GM19467 (cell line): ENCODE measurements at regions not wholly inside any gene's neighbourhood (a gene's known extent, or its start where the extent isn't known, plus 50 kb on each side); places are given as distances from the start of the nearest gene placed in this dataset.

Experiments used
- ATAC-seq: cut with Tn5 transposase; IDR thresholded peaks from one replicate; pipeline ENCODE4 v1.9.1; 2021; ENCODE audit warnings: mild to moderate bottlenecking, moderate library complexity; ENCODE audit not compliant: unreplicated experiment

DNA sequence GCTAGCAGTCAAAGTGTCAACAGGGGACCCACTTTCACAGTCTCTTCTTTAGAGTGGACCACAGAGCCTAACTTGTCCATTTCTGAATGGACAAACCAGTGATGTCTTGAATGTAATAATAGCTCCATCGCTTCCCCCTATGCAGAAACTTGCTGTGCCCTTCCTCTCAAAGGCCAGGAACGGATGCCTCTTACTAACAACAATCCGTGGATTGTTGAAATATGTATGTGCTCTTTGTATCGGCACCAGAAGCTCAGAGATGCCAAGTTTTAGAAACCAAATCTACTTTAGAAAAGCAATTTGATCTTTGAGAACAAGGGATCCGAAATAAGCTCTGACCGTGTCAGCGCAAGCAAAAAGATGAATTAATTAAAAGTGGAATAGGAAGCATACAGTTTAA lies 259.5 kb upstream of the POU2AF2 start:
- no peak for ATAC-seq

DNA sequence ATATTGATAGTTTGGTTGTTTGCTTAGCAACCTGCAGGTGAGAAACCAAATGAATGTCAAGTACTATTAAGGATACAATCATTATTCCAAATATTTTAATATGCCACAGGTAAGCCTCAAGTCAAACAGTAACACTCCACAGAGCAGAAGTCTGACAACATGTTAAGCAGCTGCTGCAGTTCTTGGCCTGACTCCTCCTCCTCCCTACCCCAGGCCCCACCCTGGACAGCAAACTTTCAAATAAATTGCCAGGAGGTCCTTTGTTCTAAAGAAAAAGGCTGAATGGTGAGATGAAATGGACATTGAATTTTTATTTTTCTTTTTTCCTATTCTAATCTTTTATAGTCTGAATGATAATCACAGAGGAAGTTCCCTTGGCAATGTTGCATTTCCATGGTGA lies 260.0 kb upstream of the POU2AF2 start:
- ATAC-seq, result no peak

DNA sequence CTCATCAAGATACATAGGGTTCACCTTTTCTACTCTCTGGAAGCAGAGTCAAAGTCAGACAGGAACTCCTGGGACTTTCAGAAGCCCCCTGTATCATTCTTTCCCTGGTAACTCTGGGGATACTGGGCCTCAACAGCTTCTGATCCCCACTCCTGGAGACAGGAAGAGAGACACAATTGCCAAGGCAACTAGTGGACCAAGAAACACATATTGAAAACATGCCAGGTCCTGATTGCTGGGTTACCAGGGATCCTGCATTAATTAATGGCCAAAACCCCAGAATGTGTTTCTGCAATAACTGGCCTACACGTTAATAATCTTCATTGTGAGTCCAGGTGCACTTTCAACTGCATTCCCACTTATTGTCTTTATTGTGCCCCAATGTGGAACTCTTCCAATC lies 260.8 kb upstream of the POU2AF2 start:
- no peak for ATAC-seq

DNA sequence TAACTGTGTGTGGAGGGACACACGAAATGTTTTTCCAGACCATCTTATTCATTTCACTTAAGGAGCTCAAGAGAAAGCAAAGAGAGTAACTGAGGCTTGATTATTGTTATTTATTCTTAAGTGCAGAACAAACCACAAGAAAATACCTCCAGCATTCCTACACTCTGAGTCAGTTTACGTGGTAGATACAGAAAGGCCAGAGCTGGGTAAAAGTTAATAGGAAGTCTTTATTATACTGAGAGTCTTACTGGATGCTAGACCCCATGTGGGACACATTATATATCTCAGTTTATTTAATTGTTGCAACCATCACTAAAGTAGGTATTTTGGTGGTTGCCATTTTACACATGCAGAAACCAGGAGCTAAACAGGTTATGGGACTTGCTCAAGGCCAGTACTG lies 261.4 kb upstream of the POU2AF2 start:
- ATAC-seq, result no peak

DNA sequence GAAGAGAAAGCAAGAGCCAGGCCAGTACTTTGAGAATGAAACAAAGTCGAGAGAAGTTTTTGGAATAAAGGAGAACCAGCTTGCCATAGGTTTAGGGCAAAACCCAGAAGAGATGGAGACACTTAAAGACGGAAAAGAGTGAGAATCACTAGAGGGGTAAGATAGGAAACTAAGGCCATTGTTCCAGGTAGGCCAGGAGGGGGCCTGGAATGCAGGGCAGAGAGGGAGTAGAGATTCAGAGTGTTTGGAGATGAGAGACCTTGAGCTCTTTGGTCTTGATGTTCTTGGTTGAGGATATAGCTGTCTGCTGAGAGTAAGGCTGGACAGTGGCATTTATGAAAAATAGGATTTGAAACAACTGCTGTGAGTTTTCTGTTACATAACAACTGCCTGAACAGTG lies 263.3 kb upstream of the POU2AF2 start:
- ATAC-seq, result no peak

DNA sequence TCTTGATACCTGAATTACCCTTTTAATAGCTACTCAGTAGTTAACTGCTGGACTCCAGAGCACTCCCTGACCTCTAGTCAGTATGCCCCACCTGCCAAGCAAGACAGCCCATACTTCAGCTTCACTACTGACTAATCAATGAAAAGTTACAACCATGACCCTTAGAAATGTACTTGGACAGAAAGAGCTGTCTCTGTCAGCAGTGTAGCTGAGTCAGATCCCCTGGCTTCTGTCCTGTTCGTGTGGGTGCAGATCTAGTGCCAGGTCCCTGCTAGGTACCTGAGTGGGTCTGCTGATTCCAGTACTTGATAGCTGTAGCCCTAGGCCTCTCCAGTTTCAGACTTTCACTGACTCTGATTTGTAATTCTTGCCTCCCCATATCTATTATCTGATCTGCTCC lies 265.8 kb upstream of the POU2AF2 start:
- no peak for ATAC-seq

DNA sequence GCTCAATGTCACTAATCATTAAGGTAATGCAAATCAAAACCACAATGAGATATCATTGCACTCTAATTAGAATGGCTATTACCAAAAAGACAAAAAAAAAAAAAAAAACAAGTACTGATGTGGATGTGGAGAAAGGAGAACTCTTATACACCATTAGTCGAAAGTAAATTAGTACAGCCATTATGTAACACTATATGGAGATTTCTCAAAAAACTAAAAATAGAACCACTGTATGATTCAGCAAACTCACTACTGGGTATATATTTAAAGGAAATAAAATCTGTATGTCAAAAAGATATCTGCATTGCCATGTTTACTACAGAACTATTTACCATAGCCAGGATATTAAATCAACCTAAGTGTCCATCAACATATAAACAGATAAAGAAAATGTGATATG lies 265.4 kb upstream of the ARHGAP20 start:
- ATAC-seq, result no peak

DNA sequence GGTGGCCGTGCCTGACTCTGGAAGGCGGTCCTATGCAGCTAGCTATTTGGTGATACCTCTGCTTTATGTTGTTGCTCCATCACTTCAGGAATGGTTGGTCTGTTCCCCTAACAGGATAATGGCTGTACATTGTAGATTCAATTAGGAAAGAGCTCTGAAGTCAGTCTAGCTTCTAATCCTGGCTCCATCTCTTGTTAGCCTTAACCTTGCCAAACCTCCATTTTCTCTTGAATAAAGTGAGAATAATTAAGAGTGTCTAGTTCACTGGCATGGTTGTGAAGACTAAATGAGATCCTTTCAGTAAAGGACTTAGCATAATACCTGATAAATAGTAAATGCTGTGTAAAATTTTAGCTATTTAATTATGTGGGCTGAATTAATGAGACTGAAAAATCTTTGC lies 262.5 kb upstream of the ARHGAP20 start:
- ATAC-seq, result no peak

DNA sequence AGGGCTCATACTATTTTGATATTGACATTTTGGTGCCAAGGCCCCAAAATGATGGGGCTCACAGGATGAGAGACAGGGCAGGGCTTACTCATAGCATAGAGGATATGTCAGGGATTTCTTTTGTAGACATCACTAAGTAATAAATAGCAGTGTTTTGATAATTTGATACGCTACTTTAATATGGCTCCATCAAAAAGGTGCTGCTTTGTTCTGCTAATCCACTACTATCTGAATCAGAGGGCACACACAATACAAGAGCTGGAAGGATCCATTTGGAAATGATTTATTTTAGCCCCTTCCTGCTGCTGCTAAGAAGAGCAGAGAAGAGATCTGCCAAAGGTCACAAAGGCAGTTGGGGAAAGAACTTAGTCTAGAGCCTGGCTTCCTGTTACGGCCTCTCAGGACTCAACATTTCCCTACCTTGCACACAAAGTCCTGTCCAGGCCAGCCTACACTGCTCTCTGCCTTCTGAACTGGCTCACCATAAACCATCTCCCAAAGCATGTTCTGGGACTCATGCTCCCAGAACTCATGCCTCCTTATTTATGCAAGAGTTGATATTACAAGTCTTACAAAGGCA lies 261.3 kb upstream of the ARHGAP20 start:
- no peak for ATAC-seq

DNA sequence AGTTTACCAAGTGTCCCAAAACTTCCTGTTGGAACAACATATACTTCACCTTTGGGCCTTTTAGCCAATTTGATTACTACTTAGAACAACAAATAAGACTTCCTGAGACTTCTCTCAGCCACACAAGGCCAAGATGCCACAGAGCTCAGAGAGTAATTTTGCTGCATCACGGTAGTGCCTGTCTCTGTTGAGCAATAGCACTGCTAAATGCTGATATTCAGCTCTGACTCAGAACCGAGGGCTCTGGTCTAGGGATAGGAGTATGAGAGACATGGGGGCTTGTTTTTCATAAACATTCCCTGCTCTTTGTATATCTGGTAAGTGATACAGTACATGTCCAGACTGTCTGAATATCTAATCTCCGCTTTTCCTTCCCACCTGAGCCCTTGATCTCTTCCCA lies 260.4 kb upstream of the ARHGAP20 start:
- ATAC-seq, result no peak

DNA sequence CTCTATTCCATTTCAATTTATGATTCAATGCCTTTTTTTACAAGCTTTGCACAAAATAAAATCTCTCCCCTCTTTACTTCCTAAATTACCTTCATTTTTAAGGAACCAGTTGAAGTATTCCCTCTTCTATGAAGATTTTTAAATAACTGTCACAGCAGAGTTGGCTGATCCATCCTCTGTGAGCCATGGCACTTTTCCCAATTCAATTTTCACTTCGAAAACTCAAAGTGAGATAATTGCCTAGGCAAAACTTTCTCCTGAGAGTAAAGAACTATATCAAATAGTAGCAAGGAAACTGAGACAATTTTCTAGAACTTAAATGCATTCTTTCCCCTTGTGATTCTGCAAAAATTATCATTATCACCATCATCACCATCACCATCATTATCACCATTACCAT lies 259.9 kb upstream of the ARHGAP20 start:
- no peak for ATAC-seq

DNA sequence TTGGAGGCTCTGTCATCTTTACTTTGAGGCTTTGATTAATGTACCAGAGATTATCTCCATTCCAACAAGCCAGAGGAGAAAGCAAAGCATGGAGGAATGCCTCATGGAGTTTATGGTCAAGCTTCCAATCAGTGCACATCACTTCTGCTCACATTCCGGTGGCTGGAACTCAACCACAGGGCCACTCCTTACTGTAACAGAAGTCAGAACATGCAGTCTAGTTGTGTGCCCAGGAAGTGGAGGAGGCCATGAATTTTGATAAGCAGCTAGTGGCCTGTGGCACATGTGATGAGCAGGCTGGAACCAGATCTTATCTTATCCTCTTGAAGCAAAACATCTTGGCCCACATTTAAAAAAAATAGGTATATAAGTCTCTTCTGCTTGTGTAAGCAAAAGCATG lies 258.9 kb upstream of the ARHGAP20 start:
- no peak for ATAC-seq

DNA sequence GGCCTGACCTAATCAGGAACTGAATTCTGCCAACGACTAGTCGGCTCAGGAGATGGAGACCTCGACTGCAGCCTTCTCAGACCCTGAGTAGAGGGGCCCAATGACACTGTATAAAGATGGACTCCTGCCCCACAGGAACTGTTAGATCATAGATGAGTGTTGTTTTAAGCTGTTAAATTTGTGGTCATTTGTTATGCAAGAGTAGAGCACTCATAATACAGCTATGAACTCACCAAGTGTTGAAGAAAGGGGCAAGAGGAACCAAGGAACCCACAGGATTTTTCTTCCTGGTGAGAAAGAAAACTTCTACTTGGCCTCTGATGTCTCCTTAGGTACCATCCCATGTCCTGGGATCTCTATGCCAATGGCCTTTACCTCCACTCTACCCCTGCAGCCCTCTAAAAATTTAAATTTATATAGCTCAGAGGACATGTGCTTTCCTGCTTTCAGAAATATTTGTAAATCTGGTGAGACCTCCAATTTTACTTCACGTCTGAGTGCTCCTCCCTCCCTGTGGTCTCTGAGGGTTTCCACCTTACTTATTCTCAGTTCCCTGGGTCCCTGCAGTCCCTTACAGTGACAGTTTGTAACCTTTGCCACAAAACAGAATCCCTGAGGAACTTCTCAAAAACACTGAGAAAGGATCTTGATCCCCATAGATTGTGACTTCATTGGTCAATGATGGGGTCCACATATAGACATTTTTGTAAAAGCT lies 256.3 kb upstream of the ARHGAP20 start:
- no peak for ATAC-seq

DNA sequence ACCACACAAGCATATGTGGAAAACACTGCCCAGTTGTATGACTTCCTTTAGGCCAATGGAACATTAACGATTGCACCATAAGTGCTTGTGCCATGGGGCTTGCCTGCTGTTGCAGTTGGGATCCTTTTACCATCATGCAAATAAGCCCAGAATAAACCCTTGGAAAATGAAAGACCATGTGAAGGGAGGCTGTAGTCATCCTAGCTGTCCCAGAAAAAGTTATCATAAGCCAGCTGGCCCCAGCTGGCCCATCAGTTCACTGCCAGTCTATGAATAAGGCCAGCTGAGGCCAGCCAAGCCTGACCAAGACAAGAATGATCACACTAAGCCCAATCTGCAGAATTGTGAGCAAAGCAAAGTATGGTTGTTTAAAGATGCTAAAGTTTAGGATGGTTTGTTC lies 253.9 kb upstream of the ARHGAP20 start:
- ATAC-seq, result no peak

DNA sequence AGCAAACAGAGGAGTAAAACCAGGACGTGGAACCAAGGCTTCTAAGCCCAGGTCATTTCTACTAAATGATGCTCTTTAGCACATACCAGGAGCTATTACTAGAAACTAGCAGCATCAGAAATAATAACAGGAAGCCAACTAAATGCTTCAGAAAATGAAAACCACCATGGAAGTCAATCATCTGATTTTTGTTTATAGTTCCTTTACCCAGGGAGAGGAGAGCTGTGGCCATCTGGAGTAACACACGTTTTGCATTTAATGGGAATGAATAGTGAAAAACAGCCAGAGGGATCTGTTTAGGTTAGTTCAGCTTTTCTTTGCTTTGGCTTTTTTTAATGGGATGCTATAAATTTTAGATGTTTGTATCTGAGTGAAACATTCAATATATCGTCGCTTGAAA lies 250.7 kb upstream of the ARHGAP20 start:
- ATAC-seq, result no peak

DNA sequence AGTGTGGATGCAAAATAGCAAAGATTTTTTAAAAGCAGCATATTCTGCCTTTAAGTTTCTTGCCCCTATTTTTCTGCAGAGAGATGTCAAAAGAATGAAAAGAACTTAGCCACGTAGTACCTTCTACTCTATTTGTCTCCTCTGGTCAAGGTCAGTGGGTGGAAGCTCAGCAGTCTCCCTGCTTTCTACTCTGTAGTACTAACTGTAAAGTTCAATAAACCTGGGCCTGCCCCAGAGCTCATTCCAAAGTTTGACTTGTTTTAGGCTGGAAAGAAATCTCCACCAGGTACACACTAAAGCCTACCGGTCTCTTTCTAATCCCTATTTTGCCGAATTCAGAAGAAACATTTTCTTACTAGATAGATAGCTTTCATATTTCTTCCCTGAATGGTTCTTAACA lies 247.9 kb upstream of the ARHGAP20 start:
- no peak for ATAC-seq

DNA sequence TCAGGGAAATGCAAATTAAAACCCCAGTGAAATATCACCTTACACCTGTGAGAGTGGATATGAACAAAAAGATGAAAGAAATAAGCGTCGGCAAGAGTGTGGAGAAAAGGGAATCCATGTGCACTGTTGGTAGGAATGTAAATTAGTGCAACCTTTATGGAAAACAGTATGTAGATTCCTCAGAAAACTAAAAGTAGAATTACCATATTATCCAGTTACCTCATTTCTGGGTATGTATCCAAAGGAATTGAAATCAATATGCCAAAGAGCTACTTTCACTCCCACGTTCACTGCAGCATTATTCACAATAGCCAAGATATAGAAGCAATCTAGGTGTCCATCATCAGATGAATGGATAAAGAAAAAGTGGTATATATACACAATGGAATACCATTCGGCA lies 246.0 kb upstream of the ARHGAP20 start:
- no peak for ATAC-seq

DNA sequence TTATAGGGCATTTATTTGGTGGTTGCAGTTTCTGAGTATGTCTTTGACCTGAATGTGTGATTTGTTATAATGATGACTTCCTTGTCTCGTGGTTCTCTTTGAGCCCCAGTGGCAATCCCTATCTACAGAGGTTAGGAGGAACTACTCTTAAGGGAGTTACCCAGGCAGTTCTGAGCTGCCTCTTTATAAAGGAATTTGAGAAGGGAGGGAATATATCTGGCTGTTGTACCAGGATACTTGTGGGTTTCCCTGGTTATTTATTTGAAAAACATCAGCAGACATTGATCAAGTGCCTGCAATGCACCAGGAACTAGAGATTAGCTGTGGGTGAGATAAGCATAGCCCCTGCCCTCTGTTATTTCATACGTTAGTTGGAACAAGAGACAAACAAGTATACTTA lies 243.5 kb upstream of the ARHGAP20 start:
- no peak for ATAC-seq

DNA sequence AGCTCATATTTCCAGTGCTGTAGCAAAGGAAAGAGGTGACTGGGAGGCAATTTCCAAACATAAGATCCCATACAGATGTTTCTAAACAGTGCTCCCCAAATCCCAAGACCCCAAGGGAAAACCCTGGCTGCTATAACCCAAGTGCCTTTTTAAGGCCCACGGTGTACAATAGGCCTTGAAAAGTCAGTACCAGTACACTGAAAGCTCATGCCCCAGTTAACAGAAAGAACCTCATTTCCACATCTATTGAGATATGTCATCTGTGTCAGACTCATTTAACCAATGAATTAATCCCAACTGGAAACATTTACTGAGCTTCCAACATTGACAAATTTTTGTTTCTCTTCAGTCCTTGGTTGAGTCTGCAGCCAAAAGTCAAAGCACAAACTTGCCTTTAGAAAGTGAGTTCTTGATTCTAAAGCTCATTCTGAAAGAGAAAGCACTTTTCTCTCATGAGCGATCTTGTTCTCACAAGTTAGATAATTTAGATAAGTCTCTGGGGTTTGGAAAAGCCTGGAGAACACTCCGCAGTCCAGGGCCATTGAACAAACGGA lies 239.8 kb upstream of the ARHGAP20 start:
- ATAC-seq, result no peak

DNA sequence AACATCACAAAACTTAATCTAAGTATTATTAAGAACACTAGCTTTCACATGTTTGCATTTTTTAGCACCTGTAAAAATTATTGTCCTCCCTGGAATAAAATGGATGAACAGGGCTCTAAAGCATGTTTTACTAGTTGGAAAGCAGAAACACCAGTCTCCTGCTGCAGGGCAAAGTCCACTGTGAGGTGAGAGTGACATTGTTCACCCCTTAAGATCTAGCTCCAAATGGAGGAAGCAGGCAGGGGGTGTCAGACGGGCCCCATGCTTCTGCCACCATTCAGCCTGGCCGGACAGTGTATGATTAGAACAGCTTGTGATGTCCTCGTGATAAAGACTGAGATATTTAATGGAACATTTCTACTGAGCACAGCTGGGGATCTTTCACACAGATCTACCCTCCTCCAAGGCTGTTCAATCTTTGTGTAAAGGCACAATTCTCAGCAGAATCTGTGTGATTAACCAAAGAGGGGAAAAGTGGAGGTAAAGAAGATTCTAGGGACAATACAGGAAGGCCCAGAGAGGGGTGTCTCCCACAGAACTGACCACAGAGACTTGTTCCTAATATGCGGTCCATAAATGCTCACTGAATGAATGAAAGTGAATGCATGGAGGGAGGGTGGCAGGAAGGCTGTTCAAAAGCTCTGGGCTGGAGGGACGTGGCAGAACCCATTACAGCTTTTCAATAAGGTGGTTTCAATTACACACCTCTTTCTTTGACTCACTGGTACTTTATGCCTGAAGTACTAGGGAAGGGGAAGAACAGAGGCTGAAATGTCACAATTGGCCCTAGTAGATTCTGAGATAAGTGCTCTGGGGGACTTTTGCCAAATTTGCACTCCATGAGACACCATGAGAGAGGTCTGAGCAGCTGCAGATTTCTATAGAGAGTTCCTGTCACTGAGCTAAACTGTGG lies 239.1 kb upstream of the ARHGAP20 start:
- no peak for ATAC-seq

DNA sequence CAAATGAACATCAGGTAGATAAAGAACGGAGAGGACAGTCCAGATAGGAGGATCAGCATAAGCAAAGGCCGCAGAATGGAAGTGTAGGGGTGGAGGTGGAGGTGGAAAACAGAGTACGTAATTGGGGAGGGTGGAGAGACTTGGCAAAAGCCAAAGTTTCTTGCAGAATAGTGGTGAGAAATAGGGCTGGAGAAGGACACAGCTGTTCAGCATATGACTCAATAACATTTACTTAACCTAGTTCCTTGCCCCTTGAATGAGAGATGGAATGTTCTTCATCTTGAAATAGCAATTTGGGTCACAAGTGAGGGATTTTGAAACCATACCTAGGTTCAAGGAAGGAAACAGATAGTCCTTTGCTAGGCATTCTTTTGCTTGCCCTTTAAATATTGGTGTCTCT lies 235.9 kb upstream of the ARHGAP20 start:
- no peak for ATAC-seq

DNA sequence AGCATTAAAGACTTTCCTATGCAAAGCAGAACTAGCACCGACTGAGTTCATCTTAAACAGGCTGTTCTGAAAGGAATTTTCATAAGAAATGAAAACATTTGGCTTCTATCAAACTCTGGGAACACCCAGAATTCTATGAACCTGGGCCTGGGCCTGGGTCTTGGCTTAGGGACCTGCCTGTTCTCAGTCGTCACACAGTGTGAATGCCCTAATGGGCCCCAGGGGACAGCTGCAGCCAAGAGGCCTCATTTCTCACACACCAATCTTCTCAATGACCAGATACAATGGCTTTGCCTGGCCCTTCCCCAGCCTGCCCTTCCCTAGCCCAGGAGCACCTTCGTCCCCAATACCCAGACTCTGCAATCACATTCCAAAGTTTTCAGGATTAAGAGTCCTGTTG lies 234.9 kb upstream of the ARHGAP20 start:
- no peak for ATAC-seq
